ENCODE measurements at regions not wholly inside any gene's neighbourhood (a gene's known extent, or its start where the extent isn't known, plus 50 kb on each side); places are given as distances from the start of the nearest gene placed in this dataset.

GRCh38 chr12:90899456-90900182, 55.4 kb downstream of the CCER1 start:
- DNase-seq (ENCODE audit: low read depth) = peak; percentile 69
- no peak for TF ChIP-seq CTCF (IDR thresholded peaks at IDR 0.05; ENCODE audit: insufficient read depth, low read depth, low read length, missing control alignments)
- no peak overlapping the region for H3K4me3 ChIP-seq (ENCODE audit: low read length)

GRCh38 chr12:90897986-90898385, 57.0 kb downstream of the CCER1 start:
- no peak for TF ChIP-seq CTCF (IDR thresholded peaks at IDR 0.05; ENCODE audit: insufficient read depth, low read depth, low read length, missing control alignments)
- no peak for DNase-seq (ENCODE audit: low read depth)
- no peak overlapping the region for H3K4me3 ChIP-seq (ENCODE audit: low read length)

GRCh38 chr12:90897316-90897715, 57.7 kb downstream of the CCER1 start:
- TF ChIP-seq CTCF (IDR thresholded peaks at IDR 0.05; ENCODE audit: insufficient read depth, low read depth, low read length, missing control alignments) = no peak
- no peak for DNase-seq (ENCODE audit: low read depth)

GRCh38 chr12:90896821-90897220, 58.2 kb downstream of the CCER1 start:
- TF ChIP-seq CTCF (IDR thresholded peaks at IDR 0.05; ENCODE audit: insufficient read depth, low read depth, low read length, missing control alignments) = no peak
- DNase-seq (ENCODE audit: low read depth) = no peak
- H3K4me3 ChIP-seq (ENCODE audit: low read length) = no peak overlapping the region

More at GRCh38 chr12:90897316-90897715, 57.7 kb downstream of the CCER1 start:
- H3K4me3 ChIP-seq (ENCODE audit: low read length) = no peak overlapping the region

GRCh38 chr12:90896164-90896563, 58.8 kb downstream of the CCER1 start:
- TF ChIP-seq CTCF (IDR thresholded peaks at IDR 0.05; ENCODE audit: insufficient read depth, low read depth, low read length, missing control alignments) = no peak
- DNase-seq (ENCODE audit: low read depth) = peak; percentile 72
- H3K4me3 ChIP-seq (ENCODE audit: low read length) = no peak overlapping the region

- H3K4me3 ChIP-seq (ENCODE audit: low read length) = no peak overlapping the region
- no peak for TF ChIP-seq CTCF (IDR thresholded peaks at IDR 0.05; ENCODE audit: insufficient read depth, low read depth, low read length, missing control alignments)
- no peak for DNase-seq (ENCODE audit: low read depth)
Observed at GRCh38 chr12:90888316-90888715, 66.7 kb downstream of the CCER1 start.

GRCh38 chr12:90883456-90883855, 71.5 kb downstream of the CCER1 start:
- TF ChIP-seq CTCF (IDR thresholded peaks at IDR 0.05; ENCODE audit: insufficient read depth, low read depth, low read length, missing control alignments) = no peak
- H3K4me3 ChIP-seq (ENCODE audit: low read length) = no peak overlapping the region
- no peak for DNase-seq (ENCODE audit: low read depth)
